HepG2 (cell line): ENCODE measurements at regions not wholly inside any gene's neighbourhood (a gene's known extent, or its start where the extent isn't known, plus 50 kb on each side); places are given as distances from the start of the nearest gene placed in this dataset.

Source experiments
- ATAC-seq: fragments of 200-7000 bp; cut with Tn5 transposase; 3 replicates; pipeline ENCODE4 v1.9.1; 2020; ENCODE audit warnings: mild to moderate bottlenecking, moderate library complexity
- BruUV-seq: library from RNA; stranded (reverse); fragments of 400-500 nt; replicated peaks from 2 replicates; lab custom pipeline; 2021; lab: Mats Ljungman, UMichigan
- CTCF ChIA-PET: fragments of 300-600 bp; formaldehyde crosslinking; extraction: SDS; loops from one replicate; lab custom pipeline; 2021; ENCODE audit warnings: low total read pairs, inconsistent platforms, low intra/inter-chr PET ratio; lab: Yijun Ruan, JAX
- POLR2A ChIA-PET: fragments of 350-600 bp; sonication (Branson Sonifier 250); formaldehyde crosslinking; loops from one replicate; lab custom pipeline; 2020; ENCODE audit warnings: antibody characterized with exemption, inconsistent platforms; lab: Yijun Ruan, JAX
- DNase-seq: peaks from one replicate; pipeline ENCODE4 v3.0.0-alpha.2; 2015; ENCODE audit warnings: low spot score
- FAIRE-seq: peaks from 3 replicates; lab custom pipeline; 2011; peaks lifted over from hg19 to GRCh38; lab: Jason Lieb, UNC
- H2AFZ ChIP-seq: one replicate; pipeline ENCODE4 v1.6.1; 2011; ENCODE audit warnings: low read length, inconsistent platforms
- H3K27ac ChIP-seq: fragments of 300-600 bp; 3 replicates; pipeline ENCODE4 v1.8.0; 2011; ENCODE audit warnings: mixed run types, mild to moderate bottlenecking, mixed read lengths, low read length, inconsistent platforms; ENCODE audit not compliant: insufficient read depth; ENCODE audit errors: extremely low read length
- H3K27me3 ChIP-seq, 2 experiments: fragments of 200-600 bp in 1 of 2; 2 replicates in 1 of 2; 3 replicates in 1 of 2; pipeline versions ENCODE4 v1.6.0 to v1.8.0; 2011; ENCODE audit warnings: low read length in 2 of 2, mild to moderate bottlenecking in 2 of 2, moderate library complexity in 2 of 2, inconsistent platforms in 1 of 2; ENCODE audit not compliant: insufficient read depth in 2 of 2, control insufficient read depth in 1 of 2
- H3K36me3 ChIP-seq, 2 experiments: fragments of 200-600 bp in 1 of 2; replicated peaks in 1 of 2; 2 replicates in 1 of 2; 3 replicates in 1 of 2; pipeline versions ENCODE4 v1.5.1 to v1.8.0; 2011; ENCODE audit warnings: low read length in 2 of 2, inconsistent platforms in 1 of 2; ENCODE audit not compliant: insufficient read depth in 2 of 2, control insufficient read depth in 1 of 2
- H3K4me1 ChIP-seq: 2 replicates; pipeline ENCODE4 v1.5.1; 2012; ENCODE audit warnings: low read length, inconsistent platforms; ENCODE audit not compliant: insufficient read depth
- H3K4me2 ChIP-seq: 2 replicates; pipeline ENCODE4 v1.6.0; 2011; ENCODE audit warnings: low read depth, low read length, inconsistent platforms
- H3K4me3 ChIP-seq, 3 experiments: fragments of 200-600 bp in 1 of 3; sonication (generic), shearing (Covaris generic) in 1 of 3; replicated peaks in 1 of 3; 2 replicates each; pipeline ENCODE4 v1.5.1; 2011 to 2016; ENCODE audit warnings: low read length in 3 of 3, inconsistent platforms in 2 of 3, low read depth in 2 of 3, mild to moderate bottlenecking in 2 of 3, control low read depth in 1 of 3, mixed read lengths in 1 of 3; ENCODE audit not compliant: insufficient read depth in 1 of 3
- H3K79me2 ChIP-seq: one replicate; pipeline ENCODE4 v1.6.1; 2011; ENCODE audit warnings: low read length, inconsistent platforms; ENCODE audit not compliant: insufficient read depth
- H3K9ac ChIP-seq: 2 replicates; pipeline ENCODE4 v1.6.0; 2011; ENCODE audit warnings: mild to moderate bottlenecking, low read depth, low read length, inconsistent platforms; ENCODE audit not compliant: insufficient read depth
- H3K9me3 ChIP-seq: 2 replicates; pipeline ENCODE4 v1.5.1; 2012; ENCODE audit warnings: mild to moderate bottlenecking, low read length
- H4K20me1 ChIP-seq: 2 replicates; pipeline ENCODE4 v1.6.0; 2011; ENCODE audit warnings: inconsistent platforms, mild to moderate bottlenecking, low read length, moderate library complexity; ENCODE audit not compliant: insufficient read depth
- AHR ChIP-seq: IDR thresholded peaks from 2 replicates; pipeline ENCODE4 v1.6.1; 2018; ENCODE audit warnings: missing genetic modification reagents, missing compliant biosample characterization
- TRAFD1 ChIP-seq: sonication (generic); formaldehyde crosslinking; IDR thresholded peaks from 2 replicates; pipeline ENCODE4 v1.5.1; 2020; ENCODE audit warnings: missing genetic modification reagents, mild to moderate bottlenecking, borderline replicate concordance
- ZKSCAN8 ChIP-seq: IDR thresholded peaks from 2 replicates; pipeline ENCODE4 v1.6.1; 2016; ENCODE audit warnings: borderline replicate concordance, missing genetic modification reagents, missing compliant biosample characterization
- WGBS: methylation state at CpG from one replicate; pipeline ENCODE4 v1.1.6; 2017; ENCODE audit warnings: low lambda C conversion rate; 5-methylcytosine and 5-hydroxymethylcytosine counted together
- in situ Hi-C: cut with HindIII; loops from 2 replicates; pipeline ENCODE4 v1.10.0; 2017; ENCODE audit warnings: low pct_unique_long_range_greater_than_20kb; ENCODE audit not compliant: extremely low pct_ligation_motif_present
- intact Hi-C: fragments of 100-400 bp; cut with micrococcal nuclease; formaldehyde crosslinking; loops from one replicate; pipeline ENCODE4 v1.10.0; 2022; ENCODE audit not compliant: unreplicated experiment
- TF ChIP-seq, protein P1 (sequence below): sonication (generic); formaldehyde crosslinking; IDR thresholded peaks from 2 replicates; pipeline ENCODE4 v1.4.0; 2020; ENCODE audit warnings: missing genetic modification reagents

DNA sequence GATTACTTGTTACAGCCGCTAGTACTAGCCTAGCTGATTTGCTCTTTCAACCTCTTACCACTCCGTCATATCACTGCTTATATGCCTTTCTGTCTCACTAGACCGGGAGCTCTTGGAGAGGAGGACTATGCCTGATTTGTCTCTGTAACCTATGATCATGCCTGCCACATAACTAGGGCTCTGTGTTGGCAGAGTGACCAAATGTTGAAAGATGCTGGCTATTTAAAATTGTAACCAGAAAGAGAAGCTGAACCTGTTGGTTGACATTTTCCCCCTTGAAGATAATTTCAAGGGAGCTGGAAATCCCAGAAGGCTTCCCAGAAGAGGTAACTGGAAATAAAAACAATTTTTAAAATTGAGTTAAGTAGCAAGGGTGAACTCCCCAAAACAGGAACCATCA, 124.1 kb upstream of the MYCN start:
- DNase-seq: no peak
- Histone ChIP-seq H3K27me3 (peaks cover 5 to 66% of the 10 kb centered on the region in 2 experiments; a peak in 3 of 5 replicates), H3K36me3 (no peaks in the 10 kb centered on the region), H3K27ac (no peak overlapping the region), H2AFZ (no peak overlapping the region), H3K79me2 (no peaks in the 10 kb centered on the region), H4K20me1 (no peaks in the 10 kb centered on the region), H3K4me2 (no peak overlapping the region), H3K9ac (no peak overlapping the region), H3K4me1 (no peaks in the 10 kb centered on the region), H3K4me3 (no peak overlapping the region), H3K9me3 (no peaks in the 10 kb centered on the region)
- intact Hi-C loops (no loop called here), in situ Hi-C loops (no loop called here)
- no TSS peak for BruUV-seq
- no peak for FAIRE-seq
- TF ChIP-seq, protein P1, sequence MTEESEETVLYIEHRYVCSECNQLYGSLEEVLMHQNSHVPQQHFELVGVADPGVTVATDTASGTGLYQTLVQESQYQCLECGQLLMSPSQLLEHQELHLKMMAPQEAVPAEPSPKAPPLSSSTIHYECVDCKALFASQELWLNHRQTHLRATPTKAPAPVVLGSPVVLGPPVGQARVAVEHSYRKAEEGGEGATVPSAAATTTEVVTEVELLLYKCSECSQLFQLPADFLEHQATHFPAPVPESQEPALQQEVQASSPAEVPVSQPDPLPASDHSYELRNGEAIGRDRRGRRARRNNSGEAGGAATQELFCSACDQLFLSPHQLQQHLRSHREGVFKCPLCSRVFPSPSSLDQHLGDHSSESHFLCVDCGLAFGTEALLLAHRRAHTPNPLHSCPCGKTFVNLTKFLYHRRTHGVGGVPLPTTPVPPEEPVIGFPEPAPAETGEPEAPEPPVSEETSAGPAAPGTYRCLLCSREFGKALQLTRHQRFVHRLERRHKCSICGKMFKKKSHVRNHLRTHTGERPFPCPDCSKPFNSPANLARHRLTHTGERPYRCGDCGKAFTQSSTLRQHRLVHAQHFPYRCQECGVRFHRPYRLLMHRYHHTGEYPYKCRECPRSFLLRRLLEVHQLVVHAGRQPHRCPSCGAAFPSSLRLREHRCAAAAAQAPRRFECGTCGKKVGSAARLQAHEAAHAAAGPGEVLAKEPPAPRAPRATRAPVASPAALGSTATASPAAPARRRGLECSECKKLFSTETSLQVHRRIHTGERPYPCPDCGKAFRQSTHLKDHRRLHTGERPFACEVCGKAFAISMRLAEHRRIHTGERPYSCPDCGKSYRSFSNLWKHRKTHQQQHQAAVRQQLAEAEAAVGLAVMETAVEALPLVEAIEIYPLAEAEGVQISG: no peak
- TF ChIP-seq TRAFD1 (CRISPR knock-in tag): no peak
- TF ChIP-seq AHR (CRISPR knock-in tag): no peak
- no peak for TF ChIP-seq ZKSCAN8 (CRISPR knock-in tag)
- POLR2A ChIA-PET: no interaction called here
- CTCF ChIA-PET: no interaction called here
- ATAC-seq: no peak
- WGBS: 44% methylated on average over 3 of the region's 3 CpGs
